IMR-90 (cell line): ENCODE measurements at regions not wholly inside any gene's neighbourhood (a gene's known extent, or its start where the extent isn't known, plus 50 kb on each side); places are given as distances from the start of the nearest gene placed in this dataset.
A peak's percentile ranks its signal among the peaks of the same experiment; 100 is the strongest.
"Not testable (repeated sequence)": the region's sequence is repeated elsewhere in the genome, so short reads cannot be mapped to it uniquely, and the experiment has no call there.

ENCODE experiments used
- ATAC-seq: fragments of 200-7000 bp; cut with Tn5 transposase; 2 replicates; pipeline ENCODE4 v1.9.1; 2020; ENCODE audit warnings: low read depth, mild to moderate bottlenecking, moderate library complexity
- BruUV-seq: library from RNA; stranded (reverse); fragments of 400-500 nt; replicated peaks from 2 replicates; lab custom pipeline; 2021; lab: Mats Ljungman, UMichigan
- CTCF ChIA-PET: fragments of 300-600 bp; formaldehyde crosslinking; extraction: SDS; loops from one replicate; lab custom pipeline; 2021; ENCODE audit warnings: antibody characterized with exemption; lab: Yijun Ruan, JAX
- POLR2A ChIA-PET: fragments of 300-600 bp; sonication (Branson Sonifier 250); formaldehyde crosslinking; loops from one replicate; lab custom pipeline; 2022; ENCODE audit warnings: antibody characterized with exemption; ENCODE audit not compliant: unreplicated experiment; lab: Charles Lee
- DNase-seq: peaks from one replicate; pipeline ENCODE4 v3.0.0; 2013
- H2AFZ ChIP-seq: replicated peaks from 2 replicates; pipeline ENCODE3; 2013; ENCODE audit warnings: low read length, mild to moderate bottlenecking; ENCODE audit not compliant: poor library complexity
- H2AK5ac ChIP-seq: 2 replicates; pipeline ENCODE4 v1.6.1; 2013; ENCODE audit warnings: low read depth, low read length, inconsistent platforms
- H2AK9ac ChIP-seq: replicated peaks from 2 replicates; pipeline ENCODE3; 2013; ENCODE audit warnings: mild to moderate bottlenecking, low read depth, low read length, moderate library complexity; ENCODE audit not compliant: poor library complexity
- H2BK120ac ChIP-seq: 2 replicates; pipeline ENCODE4 v1.6.1; 2013; ENCODE audit warnings: low read depth, low read length, inconsistent platforms
- H2BK15ac ChIP-seq: 3 replicates; pipeline ENCODE4 v1.6.1; 2013; ENCODE audit warnings: low read depth, low read length, inconsistent platforms
- H2BK20ac ChIP-seq: 2 replicates; pipeline ENCODE4 v1.6.1; 2013; ENCODE audit warnings: low read depth, mild to moderate bottlenecking, inconsistent platforms, low read length, moderate library complexity
- H2BK5ac ChIP-seq: 2 replicates; pipeline ENCODE4 v1.6.1; 2013; ENCODE audit warnings: mild to moderate bottlenecking, low read depth, low read length, inconsistent platforms; ENCODE audit not compliant: poor library complexity, severe bottlenecking
- H3K14ac ChIP-seq: replicated peaks from 2 replicates; pipeline ENCODE4 v1.6.1; 2013; ENCODE audit warnings: low read depth, low read length, inconsistent platforms
- H3K18ac ChIP-seq: 2 replicates; pipeline ENCODE4 v1.6.1; 2013; ENCODE audit warnings: low read depth, low read length, control low read depth
- H3K23ac ChIP-seq: 2 replicates; pipeline ENCODE4 v1.6.1; 2013; ENCODE audit warnings: low read depth, low read length, inconsistent platforms
- H3K27ac ChIP-seq: 2 replicates; pipeline ENCODE4 v1.5.1; 2013; ENCODE audit warnings: mild to moderate bottlenecking, control low read depth, low read length; ENCODE audit not compliant: insufficient read depth
- H3K27me3 ChIP-seq: 2 replicates; pipeline ENCODE4 v1.6.1; 2013; ENCODE audit warnings: low read length; ENCODE audit not compliant: control insufficient read depth, insufficient read depth
- H3K36me3 ChIP-seq: 2 replicates; pipeline ENCODE4 v1.6.1; 2013; ENCODE audit warnings: low read length, mixed read lengths; ENCODE audit not compliant: control insufficient read depth, insufficient read depth
- H3K4ac ChIP-seq: 2 replicates; pipeline ENCODE4 v1.6.1; 2013; ENCODE audit warnings: low read depth, low read length, inconsistent platforms
- H3K4me1 ChIP-seq: 2 replicates; pipeline ENCODE4 v1.6.1; 2013; ENCODE audit warnings: low read length, mixed read lengths; ENCODE audit not compliant: control insufficient read depth, insufficient read depth
- H3K4me2 ChIP-seq: 2 replicates; pipeline ENCODE4 v1.6.1; 2013; ENCODE audit warnings: low read depth, mild to moderate bottlenecking, control low read depth, low read length, moderate library complexity
- H3K4me3 ChIP-seq: 2 replicates; pipeline ENCODE4 v1.5.1; 2013; ENCODE audit warnings: low read depth, mild to moderate bottlenecking, control low read depth, low read length, moderate library complexity; ENCODE audit not compliant: insufficient read depth
- H3K56ac ChIP-seq: 2 replicates; pipeline ENCODE4 v1.6.1; 2013; ENCODE audit warnings: low read length, inconsistent platforms; ENCODE audit not compliant: insufficient read depth; ENCODE audit errors: extremely low read depth
- H3K79me1 ChIP-seq, 2 experiments: 2 replicates each; pipeline ENCODE4 v1.6.1; 2013; ENCODE audit warnings: low read length in 2 of 2, inconsistent platforms in 1 of 2, low read depth in 1 of 2
- H3K9ac ChIP-seq: 2 replicates; pipeline ENCODE4 v1.6.1; 2013; ENCODE audit warnings: low read depth, low read length, control low read depth
- H3K9me1 ChIP-seq: 2 replicates; pipeline ENCODE4 v1.6.1; 2013; ENCODE audit warnings: low read length, inconsistent platforms; ENCODE audit not compliant: insufficient read depth
- H3K9me3 ChIP-seq: 2 replicates; pipeline ENCODE4 v1.6.1; 2013; ENCODE audit warnings: low read length; ENCODE audit not compliant: control insufficient read depth, insufficient read depth
- H4K20me1 ChIP-seq: 2 replicates; pipeline ENCODE4 v1.6.1; 2013; ENCODE audit warnings: low read length, inconsistent platforms; ENCODE audit not compliant: insufficient read depth
- H4K5ac ChIP-seq: 2 replicates; pipeline ENCODE4 v1.6.1; 2013; ENCODE audit warnings: mild to moderate bottlenecking, low read depth, low read length, control low read depth
- H4K8ac ChIP-seq, 2 experiments: 2 replicates each; pipeline ENCODE4 v1.6.1; 2013; ENCODE audit warnings: low read depth in 2 of 2, low read length in 2 of 2, control low read depth in 1 of 2, inconsistent platforms in 1 of 2
- H4K91ac ChIP-seq: 2 replicates; pipeline ENCODE4 v1.6.1; 2013; ENCODE audit warnings: low read depth, low read length, inconsistent platforms; ENCODE audit not compliant: insufficient read depth
- WGBS, 2 experiments: methylation state at CpG; one replicate each; pipeline versions ENCODE4 v1.1.5 to v1.1.7; 2013; ENCODE audit warnings: missing lambda C conversion rate in 2 of 2; ENCODE audit not compliant: insufficient read length in 1 of 2; ENCODE audit errors: extremely low coverage in 2 of 2; 5-methylcytosine and 5-hydroxymethylcytosine counted together
- dilution Hi-C: fragments of 300-500 bp; cut with HindIII; formaldehyde crosslinking; loops from one replicate; pipeline ENCODE4 v1.14.3; 2018; ENCODE audit warnings: low sequenced_read_pairs; ENCODE audit not compliant: unreplicated experiment
- in situ Hi-C: fragments of 300-500 bp; cut with MboI; formaldehyde crosslinking; loops from 3 replicates; pipeline ENCODE4 v1.14.3; 2019; ENCODE audit warnings: low sequenced_read_pairs, inconsistent platforms, mixed read lengths
- intact Hi-C: fragments of 100-400 bp; cut with micrococcal nuclease; formaldehyde crosslinking; loops from 2 replicates; pipeline ENCODE4 v1.10.0; 2022

DNA sequence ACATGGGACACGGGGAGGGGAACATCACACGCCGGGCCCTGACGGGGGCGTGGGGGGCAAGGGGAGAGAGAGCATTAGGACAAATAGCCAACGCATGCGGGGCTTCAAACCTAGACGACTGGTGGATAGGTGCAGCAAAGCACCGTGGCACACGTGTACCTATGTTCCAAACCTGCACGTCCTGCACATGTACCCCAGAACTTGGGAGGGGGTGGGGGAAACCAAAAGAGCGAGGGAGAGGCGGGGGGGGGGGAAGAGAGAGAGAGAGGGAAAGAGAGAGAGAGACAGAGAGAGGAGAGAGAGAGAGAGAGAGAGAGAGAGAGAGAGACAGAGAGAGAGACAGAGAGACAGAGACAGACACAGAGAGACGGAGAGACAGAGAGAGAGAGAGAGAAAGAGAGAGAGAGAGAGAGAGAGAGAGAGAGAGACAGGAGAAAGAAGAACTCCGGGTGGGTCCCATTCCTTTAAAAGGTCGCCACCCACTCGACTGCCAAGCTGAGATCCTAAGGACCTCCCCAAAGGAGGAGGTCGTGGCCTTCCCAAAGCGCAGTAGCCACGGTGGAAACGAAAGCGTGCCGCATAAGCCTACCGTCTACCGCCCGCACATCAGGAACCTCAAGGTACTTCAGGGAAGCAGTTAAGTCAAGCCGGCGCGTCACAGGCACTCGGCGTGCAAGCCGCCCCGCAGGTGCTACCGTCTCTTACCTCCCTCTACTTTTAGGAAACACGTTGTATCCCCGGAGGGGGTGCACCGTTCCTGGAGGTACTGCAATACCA is 65.7 kb upstream of the RNU2-1 start:
- WGBS, 2 experiments: no CpG with 5 or more reads among the region's 37 CpGs
- H3K9ac ChIP-seq, H3K9me1 ChIP-seq, H2BK20ac ChIP-seq, intact Hi-C loops, CTCF ChIA-PET, H3K56ac ChIP-seq, H3K79me1 ChIP-seq, H3K4me3 ChIP-seq, DNase-seq, H3K14ac ChIP-seq, H3K23ac ChIP-seq, H2AK5ac ChIP-seq, H4K5ac ChIP-seq, H3K4ac ChIP-seq, H4K20me1 ChIP-seq, H3K36me3 ChIP-seq, H2BK5ac ChIP-seq, H3K9me3 ChIP-seq, dilution Hi-C loops, H2AFZ ChIP-seq, POLR2A ChIA-PET, H2BK120ac ChIP-seq, H2BK15ac ChIP-seq, H3K27me3 ChIP-seq, ATAC-seq, H4K91ac ChIP-seq, H3K18ac ChIP-seq, H2AK9ac ChIP-seq, H3K4me1 ChIP-seq, H3K27ac ChIP-seq, H3K4me2 ChIP-seq, H4K8ac ChIP-seq: not testable (repeated sequence)
- in situ Hi-C loops: loop anchor here (25.0 kb wide), 3 partner anchors 87 to 612 kb away; partner anchors contain the start of genes CCR10, CNTNAP1, PLEKHH3 and TMEM106A
- BruUV-seq: TSS peak; percentile 100

DNA sequence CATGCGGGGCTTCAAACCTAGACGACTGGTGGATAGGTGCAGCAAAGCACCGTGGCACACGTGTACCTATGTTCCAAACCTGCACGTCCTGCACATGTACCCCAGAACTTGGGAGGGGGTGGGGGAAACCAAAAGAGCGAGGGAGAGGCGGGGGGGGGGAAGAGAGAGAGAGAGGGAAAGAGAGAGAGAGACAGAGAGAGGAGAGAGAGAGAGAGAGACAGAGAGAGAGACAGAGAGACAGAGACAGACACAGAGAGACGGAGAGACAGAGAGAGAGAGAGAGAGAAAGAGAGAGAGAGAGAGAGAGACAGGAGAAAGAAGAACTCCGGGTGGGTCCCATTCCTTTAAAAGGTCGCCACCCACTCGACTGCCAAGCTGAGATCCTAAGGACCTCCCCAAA is 55.9 kb upstream of the RNU2-1 start:
- H3K4me1 ChIP-seq, H4K91ac ChIP-seq, H3K9ac ChIP-seq, H3K14ac ChIP-seq, H3K79me1 ChIP-seq, H2BK120ac ChIP-seq, POLR2A ChIA-PET, H3K4ac ChIP-seq, H3K56ac ChIP-seq, H4K20me1 ChIP-seq, H4K8ac ChIP-seq, H2BK20ac ChIP-seq, H3K9me3 ChIP-seq, H3K9me1 ChIP-seq, H3K18ac ChIP-seq, H2BK5ac ChIP-seq, ATAC-seq, H3K4me2 ChIP-seq, BruUV-seq, H3K36me3 ChIP-seq, CTCF ChIA-PET, H3K4me3 ChIP-seq, H4K5ac ChIP-seq, intact Hi-C loops, H2AFZ ChIP-seq, H3K27ac ChIP-seq, DNase-seq, H2BK15ac ChIP-seq, H2AK9ac ChIP-seq, H3K23ac ChIP-seq, in situ Hi-C loops, dilution Hi-C loops, H3K27me3 ChIP-seq, H2AK5ac ChIP-seq: not testable (repeated sequence)
- WGBS, 2 experiments: no CpG with 5 or more reads among the region's 11 CpGs
